Stomach (tissue), 4 donors: ENCODE measurements at regions not wholly inside any gene's neighbourhood (a gene's known extent, or its start where the extent isn't known, plus 50 kb on each side); places are given as distances from the start of the nearest gene placed in this dataset.

Experiments
- CTCF ChIP-seq, 7 experiments: fragments of 450-650 bp in 4 of 7; fragments of 200-600 bp in 3 of 7; sonication (generic) in 3 of 7; IDR thresholded peaks; one replicate each; pipeline ENCODE4 v1.5.1; 2016 to 2019; ENCODE audit warnings: antibody characterized with exemption in 7 of 7, control low read depth in 2 of 7, mild to moderate bottlenecking in 1 of 7
- EP300 ChIP-seq: sonication (generic); formaldehyde crosslinking; IDR thresholded peaks from one replicate; pipeline ENCODE4 v1.6.1; 2017; ENCODE audit warnings: antibody characterized with exemption
- POLR2A ChIP-seq, 4 donors: fragments of 450-650 bp; IDR thresholded peaks; one replicate each; pipeline ENCODE4 v1.6.1; 2016; ENCODE audit warnings: antibody characterized with exemption in 4 of 4, control low read depth in 2 of 4, mild to moderate bottlenecking in 1 of 4, moderate library complexity in 1 of 4
- POLR2AphosphoS5 ChIP-seq, 3 donors: sonication (generic); formaldehyde crosslinking; IDR thresholded peaks; one replicate each; pipeline ENCODE4 v1.6.1; 2016; ENCODE audit warnings: antibody characterized with exemption in 3 of 3

- no peak for TF ChIP-seq POLR2A (IDR thresholded peaks at IDR 0.05)
- no peak for TF ChIP-seq EP300
- TF ChIP-seq CTCF (IDR thresholded peaks at IDR 0.05) = no peak
- no peak for TF ChIP-seq POLR2AphosphoS5 (IDR thresholded peaks at IDR 0.05)
These were observed 586.1 kb downstream of the FRK start for GRCh38 chr6:115474443-115475041.
